T follicular helper cell (primary cell): ENCODE measurements at regions not wholly inside any gene's neighbourhood (a gene's known extent, or its start where the extent isn't known, plus 50 kb on each side); places are given as distances from the start of the nearest gene placed in this dataset.
A peak's percentile ranks its signal among the peaks of the same experiment; 100 is the strongest.

Experiments used
- DNase-seq: peaks from one replicate; pipeline ENCODE4 v3.0.0-alpha.2; 2020; ENCODE audit warnings: low read depth

GRCh38 chr19:46944918-46945628, 74.6 kb upstream of the NPAS1 start:
- DNase-seq: no peak

- no peak for DNase-seq
Measured at GRCh38 chr19:46945694-46946489, 73.7 kb upstream of the NPAS1 start.

GRCh38 chr19:46946611-46947238, 72.9 kb upstream of the NPAS1 start:
- DNase-seq: no peak

- no peak for DNase-seq
Measured at GRCh38 chr19:46947866-46948265, 71.8 kb upstream of the NPAS1 start.

GRCh38 chr19:46950526-46951170, 69.0 kb upstream of the NPAS1 start:
- DNase-seq: no peak

- DNase-seq: no peak
Measured at GRCh38 chr19:46951171-46951986, 68.3 kb upstream of the NPAS1 start.

- DNase-seq: no peak
Measured at GRCh38 chr19:46952874-46953273, 66.8 kb upstream of the NPAS1 start.

GRCh38 chr19:46953955-46954501, 65.6 kb upstream of the NPAS1 start:
- no peak for DNase-seq

- no peak for DNase-seq
Measured at GRCh38 chr19:46954502-46954992, 65.1 kb upstream of the NPAS1 start.

GRCh38 chr19:46954993-46955812, 64.4 kb upstream of the NPAS1 start:
- DNase-seq: peak; percentile 28

- DNase-seq: no peak
Measured at GRCh38 chr19:46955813-46956371, 63.7 kb upstream of the NPAS1 start.

- DNase-seq: no peak
Measured at GRCh38 chr19:46958532-46958931, 61.1 kb upstream of the NPAS1 start.

GRCh38 chr19:46959894-46960556, 59.6 kb upstream of the NPAS1 start:
- DNase-seq: no peak

- DNase-seq: no peak
Measured at GRCh38 chr19:46962030-46962570, 57.5 kb upstream of the NPAS1 start.

GRCh38 chr19:46963093-46963734, 56.4 kb upstream of the NPAS1 start:
- no peak for DNase-seq

- DNase-seq: no peak
Measured at GRCh38 chr19:46967578-46968032, 52.0 kb upstream of the NPAS1 start.
